OCI-M1 (cell line): ENCODE measurements at regions not wholly inside any gene's neighbourhood (a gene's known extent, or its start where the extent isn't known, plus 50 kb on each side); places are given as distances from the start of the nearest gene placed in this dataset.

ENCODE experiments used
- DNase-seq: peaks from one replicate; lab custom pipeline; 2025; lab: John Stamatoyannopoulos, UW

- DNase-seq: no peak
These were observed 350.8 kb downstream of the PTPRU start for GRCh38 chr1:29586991-29587745.

- no peak for DNase-seq
These were observed 349.9 kb downstream of the PTPRU start for GRCh38 chr1:29586215-29586614.

GRCh38 chr1:29585656-29586055, 349.3 kb downstream of the PTPRU start:
- DNase-seq: no peak

- DNase-seq: no peak
These were observed 348.9 kb downstream of the PTPRU start for GRCh38 chr1:29585201-29585600.

- no peak for DNase-seq
These were observed 348.5 kb downstream of the PTPRU start for GRCh38 chr1:29584776-29585175.

- no peak for DNase-seq
These were observed 348.0 kb downstream of the PTPRU start for GRCh38 chr1:29584362-29584761.

- DNase-seq: no peak
These were observed 347.4 kb downstream of the PTPRU start for GRCh38 chr1:29583727-29584126.

- no peak for DNase-seq
These were observed 344.9 kb downstream of the PTPRU start for GRCh38 chr1:29581256-29581655.

GRCh38 chr1:29579821-29580425, 343.6 kb downstream of the PTPRU start:
- no peak for DNase-seq

- DNase-seq: no peak
These were observed 341.2 kb downstream of the PTPRU start for GRCh38 chr1:29577512-29577911.

GRCh38 chr1:29576510-29576909, 340.2 kb downstream of the PTPRU start:
- DNase-seq: no peak

- DNase-seq: no peak
These were observed 339.5 kb downstream of the PTPRU start for GRCh38 chr1:29575826-29576225.

GRCh38 chr1:29575277-29575676, 339.0 kb downstream of the PTPRU start:
- DNase-seq: no peak

GRCh38 chr1:29574871-29575270, 338.5 kb downstream of the PTPRU start:
- no peak for DNase-seq

- no peak for DNase-seq
These were observed 333.8 kb downstream of the PTPRU start for GRCh38 chr1:29569971-29570634.

GRCh38 chr1:29567257-29567656, 330.9 kb downstream of the PTPRU start:
- DNase-seq: no peak

- no peak for DNase-seq
These were observed 329.2 kb downstream of the PTPRU start for GRCh38 chr1:29565490-29565889.

GRCh38 chr1:29563571-29563970, 327.2 kb downstream of the PTPRU start:
- DNase-seq: peak; percentile 17

- peak; percentile 3 for DNase-seq
These were observed 326.8 kb downstream of the PTPRU start for GRCh38 chr1:29563092-29563491.

GRCh38 chr1:29559056-29559455, 322.7 kb downstream of the PTPRU start:
- DNase-seq: no peak

GRCh38 chr1:29557701-29558600, 321.6 kb downstream of the PTPRU start:
- DNase-seq: no peak

- no peak for DNase-seq
These were observed 320.7 kb downstream of the PTPRU start for GRCh38 chr1:29557066-29557465.
